HG03280 (cell line): ENCODE measurements at regions not wholly inside any gene's neighbourhood (a gene's known extent, or its start where the extent isn't known, plus 50 kb on each side); places are given as distances from the start of the nearest gene placed in this dataset.
"Not testable (repeated sequence)": the region's sequence is repeated elsewhere in the genome, so short reads cannot be mapped to it uniquely, and the experiment has no call there.

Experiments
- ATAC-seq: cut with Tn5 transposase; IDR thresholded peaks from one replicate; pipeline ENCODE4 v1.9.1; 2021; ENCODE audit warnings: mild to moderate bottlenecking, moderate library complexity; ENCODE audit not compliant: unreplicated experiment

- ATAC-seq: no peak
Measured at GRCh38 chrY:16490706-16491105, 1389.3 kb downstream of the CDY2B start.

DNA sequence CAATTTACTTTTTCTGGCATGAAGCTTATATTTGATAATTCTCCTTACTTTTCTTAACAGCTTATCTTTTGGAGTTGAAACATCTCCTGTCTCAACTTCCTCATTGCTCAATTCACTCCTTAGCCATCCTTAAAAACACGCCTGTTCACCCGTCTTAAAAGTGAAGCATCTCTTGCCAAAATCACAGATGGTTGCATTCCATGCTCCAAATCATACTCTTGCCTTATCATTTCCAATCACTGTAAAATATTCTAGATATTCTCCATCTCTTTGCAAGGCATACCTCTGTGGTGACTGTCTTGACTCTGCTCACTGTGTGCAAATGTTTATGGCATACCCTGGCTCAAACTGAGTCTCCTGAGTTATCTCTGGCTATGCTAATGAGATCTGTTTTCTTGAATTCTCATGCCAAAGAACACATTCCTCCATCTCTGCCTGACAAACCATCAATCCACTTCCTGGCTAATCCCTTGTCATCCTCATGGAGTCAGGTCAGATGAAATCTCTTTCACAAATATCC lies 1393.3 kb downstream of the CDY2B start:
- no peak for ATAC-seq

DNA sequence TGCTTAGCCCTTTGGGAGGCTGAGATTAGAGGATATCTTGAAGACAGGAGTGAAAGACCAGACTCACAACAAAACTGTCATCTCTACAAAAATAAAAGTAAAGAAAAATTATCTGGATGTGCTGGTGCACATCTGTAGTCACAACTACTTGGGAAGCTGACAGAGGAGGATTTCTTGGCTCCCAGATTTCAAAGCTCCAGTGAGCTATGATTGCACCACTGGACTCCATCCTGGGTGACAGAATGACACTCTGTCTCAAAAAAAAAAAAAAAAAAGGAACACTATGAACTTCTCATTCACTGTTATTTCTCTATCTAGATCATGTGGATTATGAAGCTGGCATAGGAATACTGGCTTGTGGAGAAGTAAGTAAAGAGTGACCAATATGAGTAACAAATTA lies 1400.0 kb downstream of the CDY2B start:
- ATAC-seq: no peak

DNA sequence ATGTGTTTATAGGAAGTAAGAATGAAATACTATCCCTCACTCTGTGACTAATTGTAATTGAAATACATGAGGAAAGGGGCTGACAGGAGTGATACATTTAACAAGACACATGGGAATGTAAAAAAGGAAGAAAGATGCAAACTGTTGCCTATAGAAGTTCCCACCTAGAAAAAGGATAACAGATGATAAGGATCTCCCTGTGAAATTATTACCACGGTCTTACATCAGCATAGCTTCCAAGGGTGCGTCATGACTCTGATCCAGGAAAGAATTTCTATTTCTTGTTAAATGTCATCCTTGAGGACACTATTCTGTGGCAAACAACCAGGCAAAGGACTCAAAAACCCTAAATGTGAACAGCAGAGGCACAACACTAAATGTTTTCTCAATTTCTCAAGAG lies 1406.0 kb downstream of the CDY2B start:
- ATAC-seq: no peak

DNA sequence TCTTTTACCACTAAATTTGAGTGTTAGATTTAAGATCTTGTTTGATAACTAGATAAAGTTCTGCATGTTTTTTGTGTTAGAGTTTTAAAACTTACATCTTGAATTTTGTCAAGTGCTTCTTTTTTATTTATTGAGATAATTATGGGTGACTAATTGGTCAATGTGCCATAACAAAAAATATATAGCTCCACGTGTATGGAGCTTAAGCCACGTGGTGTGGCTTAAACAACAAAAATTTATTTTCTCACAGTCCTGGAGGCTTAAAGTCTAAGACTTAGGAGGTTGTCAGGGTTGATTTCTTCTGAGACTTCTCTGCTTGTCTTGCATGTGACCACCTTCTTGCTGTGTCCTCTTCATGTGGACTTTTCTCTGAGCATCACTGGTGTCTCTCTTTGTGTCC lies 1425.2 kb downstream of the CDY2B start:
- ATAC-seq: no peak

- no peak for ATAC-seq
Measured at GRCh38 chrY:16446152-16446551, 1433.9 kb downstream of the CDY2B start.

DNA sequence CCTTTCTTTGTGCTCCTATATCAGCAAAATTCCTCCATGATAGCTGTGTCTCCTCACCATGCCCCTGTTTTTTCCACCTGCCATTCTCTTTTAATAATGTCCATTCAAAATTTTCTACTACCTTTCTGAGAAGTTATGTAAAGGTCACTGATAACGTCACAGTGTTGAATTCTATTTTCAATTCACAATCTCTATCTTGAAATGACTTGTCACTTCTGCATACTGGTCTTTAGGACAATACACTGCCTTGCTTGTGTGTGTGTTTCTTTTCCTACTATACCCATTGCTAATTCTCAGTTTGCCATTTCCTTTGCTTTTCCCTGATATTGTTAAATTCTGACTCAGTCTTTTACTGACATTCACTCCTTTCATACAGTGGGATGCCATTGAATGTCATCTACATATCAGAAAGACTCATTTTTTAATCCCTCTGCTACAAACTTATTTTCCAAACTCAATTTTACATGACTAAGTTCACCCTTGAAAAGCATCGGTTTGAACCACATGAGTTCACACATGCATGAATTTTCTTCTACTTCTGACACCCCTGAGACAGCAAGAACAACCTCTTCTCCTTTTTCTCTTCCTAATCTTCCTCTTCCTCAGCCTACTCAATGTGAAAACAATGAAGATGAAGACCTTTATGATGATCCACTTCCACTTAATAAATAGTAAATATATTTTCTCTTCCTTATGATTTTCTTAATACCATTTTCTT lies 1470.7 kb downstream of the CDY2B start:
- not testable (repeated sequence) for ATAC-seq

DNA sequence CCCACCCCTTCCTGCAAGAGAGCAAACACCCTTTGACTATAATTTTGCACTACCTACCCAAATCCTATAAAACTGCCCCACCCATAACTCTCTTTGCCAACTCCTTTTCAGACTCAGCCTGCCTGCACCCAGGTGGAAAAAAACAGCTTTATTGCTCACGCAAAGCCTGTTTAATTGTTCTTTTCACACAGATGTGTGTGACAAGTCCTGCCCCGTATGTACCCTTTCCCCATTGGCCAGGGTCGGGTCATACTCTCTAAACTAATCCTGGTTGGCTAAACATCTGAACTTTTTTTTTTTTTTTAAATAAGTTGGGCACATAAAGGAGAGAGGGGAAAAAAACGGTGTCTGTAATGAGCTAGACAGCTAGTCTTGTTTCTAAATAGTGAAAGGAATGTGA lies 1500.6 kb downstream of the CDY2B start:
- ATAC-seq: not testable (repeated sequence)

DNA sequence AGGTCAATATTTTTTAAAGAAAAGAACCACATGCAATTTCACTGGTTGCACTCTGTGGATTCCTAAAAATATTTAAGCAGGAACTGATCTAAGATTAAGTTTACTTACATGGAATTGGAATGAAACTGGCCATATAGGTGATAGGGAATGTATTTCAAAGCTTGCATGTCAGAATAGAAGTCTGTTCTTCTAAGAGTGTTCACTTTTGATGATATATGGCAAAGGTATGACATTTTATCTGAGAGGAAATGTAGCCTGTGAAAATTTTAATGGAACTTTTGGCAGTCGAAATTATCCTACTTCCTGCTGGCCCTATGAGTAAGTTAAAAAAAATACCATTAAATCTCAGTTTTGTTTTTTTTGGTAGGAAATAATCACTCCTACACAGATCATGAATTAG lies 1538.4 kb downstream of the CDY2B start:
- ATAC-seq: not testable (repeated sequence)

- not testable (repeated sequence) for ATAC-seq
Measured at GRCh38 chrY:16330032-16330758, 1549.8 kb downstream of the CDY2B start.

GRCh38 chrY:16329135-16329820 lies 1550.7 kb downstream of the CDY2B start:
- not testable (repeated sequence) for ATAC-seq
